ENCODE measurements at regions not wholly inside any gene's neighbourhood (a gene's known extent, or its start where the extent isn't known, plus 50 kb on each side); places are given as distances from the start of the nearest gene placed in this dataset.

GRCh38 chr2:234834228-234834923 lies 117.4 kb upstream of the SH3BP4 start:
- DNase-seq = no peak

GRCh38 chr2:234830853-234831252 lies 121.0 kb upstream of the SH3BP4 start:
- no peak for DNase-seq

- DNase-seq = no peak
Measured at GRCh38 chr2:234829074-234829455, 122.8 kb upstream of the SH3BP4 start.

- DNase-seq = no peak
Measured at GRCh38 chr2:234828382-234829073, 123.3 kb upstream of the SH3BP4 start.

- no peak for DNase-seq
Measured at GRCh38 chr2:234827096-234827860, 124.5 kb upstream of the SH3BP4 start.

GRCh38 chr2:234826681-234827080 lies 125.1 kb upstream of the SH3BP4 start:
- DNase-seq = no peak

GRCh38 chr2:234825616-234826015 lies 126.2 kb upstream of the SH3BP4 start:
- DNase-seq = no peak

- DNase-seq = no peak
Measured at GRCh38 chr2:234823877-234824376, 127.9 kb upstream of the SH3BP4 start.

GRCh38 chr2:234823196-234823876 lies 128.5 kb upstream of the SH3BP4 start:
- no peak for DNase-seq

GRCh38 chr2:234821946-234822475 lies 129.8 kb upstream of the SH3BP4 start:
- no peak for DNase-seq

GRCh38 chr2:234818937-234819336 lies 132.9 kb upstream of the SH3BP4 start:
- no peak for DNase-seq

GRCh38 chr2:234816491-234816890 lies 135.3 kb upstream of the SH3BP4 start:
- no peak for DNase-seq

GRCh38 chr2:234816056-234816455 lies 135.8 kb upstream of the SH3BP4 start:
- no peak for DNase-seq

GRCh38 chr2:234814374-234814773 lies 137.4 kb upstream of the SH3BP4 start:
- DNase-seq = no peak

GRCh38 chr2:234812851-234813250 lies 139.0 kb upstream of the SH3BP4 start:
- DNase-seq = no peak

- DNase-seq = no peak
Measured at GRCh38 chr2:234808907-234809306, 142.9 kb upstream of the SH3BP4 start.

GRCh38 chr2:234806818-234807217 lies 145.0 kb upstream of the SH3BP4 start:
- DNase-seq = no peak

- no peak for DNase-seq
Measured at GRCh38 chr2:234805836-234806235, 146.0 kb upstream of the SH3BP4 start.

- DNase-seq = no peak
Measured at GRCh38 chr2:234804704-234805103, 147.1 kb upstream of the SH3BP4 start.

GRCh38 chr2:234802845-234803171 lies 149.0 kb upstream of the SH3BP4 start:
- no peak for DNase-seq

GRCh38 chr2:234802071-234802844 lies 149.6 kb upstream of the SH3BP4 start:
- no peak for DNase-seq

- DNase-seq = no peak
Measured at GRCh38 chr2:234797566-234798250, 154.1 kb upstream of the SH3BP4 start.

Data from activated CD4-positive, alpha-beta T cell treated with anti-CD3 and anti-CD28 coated beads, Interleukin-2, amount 50 U/mL, for 1 hour (primary cell).